Thyroid gland (tissue), 4 donors: ENCODE measurements at regions not wholly inside any gene's neighbourhood (a gene's known extent, or its start where the extent isn't known, plus 50 kb on each side); places are given as distances from the start of the nearest gene placed in this dataset.

Experiments
- POLR2A ChIP-seq, 2 donors: fragments of 450-650 bp; IDR thresholded peaks; one replicate each; pipeline ENCODE4 v1.6.1; 2017; ENCODE audit warnings: antibody characterized with exemption in 2 of 2, mild to moderate bottlenecking in 2 of 2, moderate library complexity in 1 of 2
- TF ChIP-seq, protein P1 (sequence below), 6 experiments: fragments of 200-600 bp in 3 of 6; fragments of 450-650 bp in 3 of 6; sonication (generic) in 3 of 6; IDR thresholded peaks; one replicate each; pipeline ENCODE4 v1.5.1; 2016 to 2019; ENCODE audit warnings: antibody characterized with exemption in 6 of 6, mild to moderate bottlenecking in 2 of 6, inconsistent platforms in 1 of 6, moderate library complexity in 1 of 6

DNA sequence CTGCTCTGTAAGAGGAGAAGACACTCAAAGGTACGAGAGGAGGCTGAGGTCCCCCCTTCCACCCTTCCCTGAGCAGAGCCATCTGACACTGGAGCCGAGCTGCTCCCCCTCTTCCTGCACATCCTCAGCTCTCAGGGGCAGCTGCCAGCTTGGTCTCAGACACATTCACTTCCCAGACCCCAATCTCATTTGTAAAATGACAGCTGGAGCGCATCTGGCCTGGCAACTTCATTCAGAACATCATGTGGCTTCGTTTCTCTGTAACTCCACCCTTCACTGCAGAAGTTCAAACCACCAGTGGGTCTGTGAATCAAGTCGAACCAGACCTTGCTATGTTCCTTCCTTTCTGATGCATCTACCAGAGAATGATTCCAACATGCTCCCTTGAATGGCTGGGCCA, 145.6 kb upstream of the CDH4 start:
- TF ChIP-seq, protein P1, sequence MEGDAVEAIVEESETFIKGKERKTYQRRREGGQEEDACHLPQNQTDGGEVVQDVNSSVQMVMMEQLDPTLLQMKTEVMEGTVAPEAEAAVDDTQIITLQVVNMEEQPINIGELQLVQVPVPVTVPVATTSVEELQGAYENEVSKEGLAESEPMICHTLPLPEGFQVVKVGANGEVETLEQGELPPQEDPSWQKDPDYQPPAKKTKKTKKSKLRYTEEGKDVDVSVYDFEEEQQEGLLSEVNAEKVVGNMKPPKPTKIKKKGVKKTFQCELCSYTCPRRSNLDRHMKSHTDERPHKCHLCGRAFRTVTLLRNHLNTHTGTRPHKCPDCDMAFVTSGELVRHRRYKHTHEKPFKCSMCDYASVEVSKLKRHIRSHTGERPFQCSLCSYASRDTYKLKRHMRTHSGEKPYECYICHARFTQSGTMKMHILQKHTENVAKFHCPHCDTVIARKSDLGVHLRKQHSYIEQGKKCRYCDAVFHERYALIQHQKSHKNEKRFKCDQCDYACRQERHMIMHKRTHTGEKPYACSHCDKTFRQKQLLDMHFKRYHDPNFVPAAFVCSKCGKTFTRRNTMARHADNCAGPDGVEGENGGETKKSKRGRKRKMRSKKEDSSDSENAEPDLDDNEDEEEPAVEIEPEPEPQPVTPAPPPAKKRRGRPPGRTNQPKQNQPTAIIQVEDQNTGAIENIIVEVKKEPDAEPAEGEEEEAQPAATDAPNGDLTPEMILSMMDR (IDR thresholded peaks at IDR 0.05) = no peak
- TF ChIP-seq POLR2A (IDR thresholded peaks at IDR 0.05) = no peak
